Gastrocnemius medialis (tissue), 4 donors: ENCODE measurements at regions not wholly inside any gene's neighbourhood (a gene's known extent, or its start where the extent isn't known, plus 50 kb on each side); places are given as distances from the start of the nearest gene placed in this dataset.
"Not testable (repeated sequence)": the region's sequence is repeated elsewhere in the genome, so short reads cannot be mapped to it uniquely, and the experiment has no call there.

Source experiments
- ATAC-seq, 2 donors: fragments of 150-250 bp; one replicate each; pipeline ENCODE4 v1.9.1; 2016
- DNase-seq, 2 donors: peaks; one replicate each; pipeline ENCODE4 v3.0.0-alpha.2; 2019
- H3K27ac ChIP-seq, 4 donors: fragments of 200-600 bp; sonication (generic); 1 replicate in 1 of 4; 2 replicates in 3 of 4; pipeline ENCODE4 v1.5.1; 2016 to 2018; ENCODE audit warnings: mild to moderate bottlenecking in 2 of 4, moderate library complexity in 1 of 4
- H3K27me3 ChIP-seq, 3 donors: fragments of 200-600 bp; sonication (generic) in 2 of 3; 1 replicate in 1 of 3; 2 replicates in 2 of 3; pipeline versions ENCODE4 v1.5.1 to v1.6.0; 2016 to 2019; ENCODE audit warnings: mild to moderate bottlenecking in 1 of 3, moderate library complexity in 1 of 3
- H3K36me3 ChIP-seq, 2 donors: fragments of 200-600 bp; sonication (generic) in 1 of 2; one replicate each; pipeline ENCODE4 v1.5.1; 2017 to 2018
- H3K4me1 ChIP-seq, 2 donors: fragments of 200-600 bp; sonication (generic) in 1 of 2; one replicate each; pipeline ENCODE4 v1.5.1; 2016 to 2017; ENCODE audit warnings: mild to moderate bottlenecking in 2 of 2
- H3K4me3 ChIP-seq, 4 donors: fragments of 200-600 bp; sonication (generic) in 3 of 4; 1 replicate in 1 of 4; 2 replicates in 3 of 4; pipeline ENCODE4 v1.5.1; 2016 to 2019; ENCODE audit warnings: mild to moderate bottlenecking in 2 of 4
- H3K9me3 ChIP-seq, 3 donors: fragments of 200-600 bp; sonication (generic) in 2 of 3; 1 replicate in 1 of 3; 2 replicates in 2 of 3; pipeline ENCODE4 v1.5.1; 2016 to 2019
- CTCF ChIP-seq, 5 experiments: fragments of 450-650 bp in 3 of 5; fragments of 200-600 bp in 2 of 5; sonication (generic) in 2 of 5; IDR thresholded peaks in 4 of 5; conservative IDR thresholded peaks in 1 of 5; 1 replicate in 4 of 5; 2 replicates in 1 of 5; pipeline ENCODE4 v1.5.1; 2016 to 2019; ENCODE audit warnings: antibody characterized with exemption in 5 of 5, mild to moderate bottlenecking in 3 of 5, moderate library complexity in 3 of 5
- POLR2A ChIP-seq, 2 donors: fragments of 450-650 bp; IDR thresholded peaks; one replicate each; pipeline ENCODE4 v1.6.1; 2017; ENCODE audit warnings: antibody characterized with exemption in 2 of 2, mild to moderate bottlenecking in 2 of 2, moderate library complexity in 2 of 2
- in situ Hi-C, 4 donors: fragments of 200-750 bp; cut with MboI; loops; one replicate each; pipeline versions ENCODE4 v1.15.0 to v1.8.0; 2017; ENCODE audit warnings: low sequenced_read_pairs in 4 of 4
- intact Hi-C: fragments of 100-400 bp; cut with DNase I; formaldehyde crosslinking; loops from one replicate; pipeline ENCODE4 v1.15.1; 2023; ENCODE audit warnings: low total_unique reads

GRCh38 chr13:24563087-24563486 lies 50.5 kb upstream of the PARP4 start:
- H3K9me3 ChIP-seq, result no peaks in the 10 kb centered on the region
- no peak overlapping the region for H3K27ac ChIP-seq
- ATAC-seq, result no peak
- in situ Hi-C loops (no loop called here), intact Hi-C loops (no loop called here)
- H3K27me3 ChIP-seq, result no peaks in the 10 kb centered on the region
- H3K36me3 ChIP-seq, result no peaks in the 10 kb centered on the region
- DNase-seq, result no peak
- no peaks in the 10 kb centered on the region for H3K4me1 ChIP-seq
- H3K4me3 ChIP-seq, result no peak overlapping the region
- TF ChIP-seq POLR2A (IDR thresholded peaks at IDR 0.05) (no peak), CTCF (IDR thresholded peaks at IDR 0.05 in 4 of 5, conservative IDR thresholded peaks at IDR 0.05 in 1 of 5) (no peak)

- ATAC-seq, H3K4me1 ChIP-seq, H3K36me3 ChIP-seq, H3K9me3 ChIP-seq, intact Hi-C loops, in situ Hi-C loops, DNase-seq, H3K4me3 ChIP-seq, H3K27me3 ChIP-seq, H3K27ac ChIP-seq: not testable (repeated sequence)
Measured at GRCh38 chr13:24563971-24564370, 51.4 kb upstream of the PARP4 start.

- no peak for DNase-seq
- no peaks in the 10 kb centered on the region for H3K9me3 ChIP-seq
- H3K4me3 ChIP-seq, result no peak overlapping the region
- no peaks in the 10 kb centered on the region for H3K4me1 ChIP-seq
- no peak for TF ChIP-seq CTCF (IDR thresholded peaks at IDR 0.05 in 4 of 5, conservative IDR thresholded peaks at IDR 0.05 in 1 of 5)
- no peaks in the 10 kb centered on the region for H3K36me3 ChIP-seq
- no peaks in the 10 kb centered on the region for H3K27me3 ChIP-seq
- intact Hi-C loops (no loop called here), in situ Hi-C loops (no loop called here)
- ATAC-seq, result no peak
- H3K27ac ChIP-seq, result no peak overlapping the region
Measured at GRCh38 chr13:24564881-24565280, 52.3 kb upstream of the PARP4 start.

- DNase-seq, ATAC-seq, H3K27me3 ChIP-seq, intact Hi-C loops, H3K27ac ChIP-seq, H3K9me3 ChIP-seq, H3K4me1 ChIP-seq, H3K36me3 ChIP-seq, in situ Hi-C loops, H3K4me3 ChIP-seq: not testable (repeated sequence)
Measured at GRCh38 chr13:24567593-24567992, 55.0 kb upstream of the PARP4 start.

- no peaks in the 10 kb centered on the region for H3K9me3 ChIP-seq
- TF ChIP-seq POLR2A (IDR thresholded peaks at IDR 0.05) (no peak), CTCF (IDR thresholded peaks at IDR 0.05 in 4 of 5, conservative IDR thresholded peaks at IDR 0.05 in 1 of 5) (no peak)
- H3K27ac ChIP-seq, result no peak overlapping the region
- DNase-seq (no peak), ATAC-seq (no peak)
- intact Hi-C loops (no loop called here), in situ Hi-C loops (no loop called here)
- H3K36me3 ChIP-seq, result no peaks in the 10 kb centered on the region
- no peaks in the 10 kb centered on the region for H3K27me3 ChIP-seq
- no peaks in the 10 kb centered on the region for H3K4me1 ChIP-seq
- no peak overlapping the region for H3K4me3 ChIP-seq
Measured at GRCh38 chr13:24574847-24575246, 62.3 kb upstream of the PARP4 start.

- TF ChIP-seq CTCF (IDR thresholded peaks at IDR 0.05 in 4 of 5, conservative IDR thresholded peaks at IDR 0.05 in 1 of 5), result peak in 3 of 5 experiments; percentile 28 to 35 (median 30)
- H3K4me1 ChIP-seq, in situ Hi-C loops, ATAC-seq, H3K4me3 ChIP-seq, DNase-seq, H3K9me3 ChIP-seq, H3K27ac ChIP-seq, H3K36me3 ChIP-seq, H3K27me3 ChIP-seq, intact Hi-C loops: not testable (repeated sequence)
Measured at GRCh38 chr13:24580315-24580714, 67.7 kb upstream of the PARP4 start.

GRCh38 chr13:24581578-24581977 lies 69.0 kb upstream of the PARP4 start:
- H3K4me1 ChIP-seq, H3K4me3 ChIP-seq, H3K9me3 ChIP-seq, in situ Hi-C loops, DNase-seq, H3K36me3 ChIP-seq, intact Hi-C loops, H3K27ac ChIP-seq, ATAC-seq, H3K27me3 ChIP-seq: not testable (repeated sequence)

GRCh38 chr13:24591697-24592096 lies 79.1 kb upstream of the PARP4 start:
- H3K4me3 ChIP-seq, DNase-seq, intact Hi-C loops, H3K9me3 ChIP-seq, H3K4me1 ChIP-seq, H3K27me3 ChIP-seq, H3K36me3 ChIP-seq, ATAC-seq, H3K27ac ChIP-seq: not testable (repeated sequence)
- in situ Hi-C loops, result loop anchor here in 2 of 4 donors (10.0 kb wide), 1 partner anchor 363 kb away; no protein-coding TSS in a partner anchor
